ENCODE measurements at regions not wholly inside any gene's neighbourhood (a gene's known extent, or its start where the extent isn't known, plus 50 kb on each side); places are given as distances from the start of the nearest gene placed in this dataset.

- no peak for DNase-seq (ENCODE audit: low read depth)
- TF ChIP-seq, protein P1, sequence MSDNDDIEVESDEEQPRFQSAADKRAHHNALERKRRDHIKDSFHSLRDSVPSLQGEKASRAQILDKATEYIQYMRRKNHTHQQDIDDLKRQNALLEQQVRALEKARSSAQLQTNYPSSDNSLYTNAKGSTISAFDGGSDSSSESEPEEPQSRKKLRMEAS (IDR thresholded peaks at IDR 0.05; ENCODE audit: low read depth, low read length) = no peak
- TF ChIP-seq MYC (IDR thresholded peaks at IDR 0.05; ENCODE audit: low read depth, low read length) = no peak
- TF ChIP-seq POLR2A (IDR thresholded peaks at IDR 0.05; ENCODE audit: extremely low read depth, insufficient read length) = no peak
- no peak for TF ChIP-seq CTCF (IDR thresholded peaks at IDR 0.05; ENCODE audit: low read depth, low read length)
- H3K4me3 ChIP-seq (ENCODE audit: low read depth, low read length) = no peak overlapping the region
These were observed 190.6 kb upstream of the PMEPA1 start for GRCh38 chr20:57900226-57900905.

GRCh38 chr20:57899554-57899953, 189.7 kb upstream of the PMEPA1 start:
- no peak overlapping the region for H3K4me3 ChIP-seq (ENCODE audit: low read depth, low read length)
- no peak for TF ChIP-seq POLR2A (IDR thresholded peaks at IDR 0.05; ENCODE audit: extremely low read depth, insufficient read length)
- no peak for TF ChIP-seq MYC (IDR thresholded peaks at IDR 0.05; ENCODE audit: low read depth, low read length)
- TF ChIP-seq, protein P1 (IDR thresholded peaks at IDR 0.05; ENCODE audit: low read depth, low read length) = no peak
- no peak for TF ChIP-seq CTCF (IDR thresholded peaks at IDR 0.05; ENCODE audit: low read depth, low read length)
- no peak for DNase-seq (ENCODE audit: low read depth)

- H3K4me3 ChIP-seq (ENCODE audit: low read depth, low read length) = no peak overlapping the region
- DNase-seq (ENCODE audit: low read depth) = no peak
- no peak for TF ChIP-seq MYC (IDR thresholded peaks at IDR 0.05; ENCODE audit: low read depth, low read length)
- TF ChIP-seq, protein P1 (IDR thresholded peaks at IDR 0.05; ENCODE audit: low read depth, low read length) = no peak
These were observed 188.5 kb upstream of the PMEPA1 start for GRCh38 chr20:57898332-57898731.

DNA sequence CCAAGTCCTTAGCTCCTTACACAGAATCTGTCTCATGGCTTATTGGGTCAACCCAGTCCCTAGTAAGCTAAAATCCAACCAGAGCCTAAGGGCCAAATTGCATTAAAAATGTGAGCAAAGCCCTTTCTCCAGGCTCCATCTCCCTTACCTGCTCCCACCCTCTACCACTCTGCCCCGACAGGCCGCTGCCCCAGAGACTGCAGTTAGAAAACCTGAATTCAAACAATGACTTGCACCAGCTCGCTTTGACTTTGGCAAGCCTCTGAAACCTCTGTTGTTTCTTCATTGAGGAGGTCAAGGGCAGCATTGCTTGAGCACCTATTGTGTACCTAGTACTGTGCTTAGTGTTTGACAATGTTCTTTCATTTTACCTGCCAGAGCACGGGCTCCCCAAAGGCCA, 188.1 kb upstream of the PMEPA1 start:
- H3K4me3 ChIP-seq (ENCODE audit: low read depth, low read length) = no peak overlapping the region
- TF ChIP-seq, protein P1 (IDR thresholded peaks at IDR 0.05; ENCODE audit: low read depth, low read length) = no peak
- TF ChIP-seq CTCF (IDR thresholded peaks at IDR 0.05; ENCODE audit: low read depth, low read length) (no peak), MYC (IDR thresholded peaks at IDR 0.05; ENCODE audit: low read depth, low read length) (no peak), POLR2A (IDR thresholded peaks at IDR 0.05; ENCODE audit: extremely low read depth, insufficient read length) (no peak)
- no peak for DNase-seq (ENCODE audit: low read depth)

DNA sequence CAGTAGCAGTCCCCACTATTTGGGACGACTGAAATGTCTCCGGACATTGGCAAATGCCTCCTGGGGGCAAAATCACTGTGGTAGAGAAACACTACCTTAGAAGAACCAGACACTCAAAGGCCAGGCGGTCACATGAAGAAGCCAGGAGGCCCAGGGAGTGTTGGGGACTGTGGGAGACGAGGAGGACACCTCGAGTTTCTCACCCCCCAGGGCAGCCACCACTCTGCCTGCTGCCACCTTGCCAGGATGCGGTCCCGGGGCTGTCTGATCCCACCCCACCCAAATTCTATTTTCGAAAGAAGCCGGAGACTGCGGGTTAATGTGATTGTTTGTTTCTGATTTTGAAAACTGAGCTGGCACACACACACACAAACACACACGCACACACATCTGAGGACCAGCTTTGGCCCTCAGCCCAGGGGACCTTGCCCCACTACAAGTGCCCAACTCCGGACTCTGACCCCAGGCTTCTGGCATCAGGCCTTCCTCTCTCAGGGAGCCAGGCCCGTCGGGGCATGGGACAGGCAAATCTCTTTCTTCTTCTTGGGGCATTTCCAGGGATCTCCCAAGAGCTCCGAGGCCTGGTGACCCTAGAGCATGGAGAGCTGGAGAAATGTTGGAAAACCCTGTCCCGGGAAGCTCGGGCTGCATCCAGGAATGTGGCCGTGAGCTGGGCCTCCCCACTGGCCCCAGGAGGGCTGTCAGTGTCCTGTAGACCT, 187.5 kb upstream of the PMEPA1 start:
- DNase-seq (ENCODE audit: low read depth) = no peak
- H3K4me3 ChIP-seq (ENCODE audit: low read depth, low read length) = no peak overlapping the region
- TF ChIP-seq MYC (IDR thresholded peaks at IDR 0.05; ENCODE audit: low read depth, low read length) (no peak), POLR2A (IDR thresholded peaks at IDR 0.05; ENCODE audit: extremely low read depth, insufficient read length) (no peak), CTCF (IDR thresholded peaks at IDR 0.05; ENCODE audit: low read depth, low read length) (no peak)
- TF ChIP-seq, protein P1 (IDR thresholded peaks at IDR 0.05; ENCODE audit: low read depth, low read length) = no peak

DNA sequence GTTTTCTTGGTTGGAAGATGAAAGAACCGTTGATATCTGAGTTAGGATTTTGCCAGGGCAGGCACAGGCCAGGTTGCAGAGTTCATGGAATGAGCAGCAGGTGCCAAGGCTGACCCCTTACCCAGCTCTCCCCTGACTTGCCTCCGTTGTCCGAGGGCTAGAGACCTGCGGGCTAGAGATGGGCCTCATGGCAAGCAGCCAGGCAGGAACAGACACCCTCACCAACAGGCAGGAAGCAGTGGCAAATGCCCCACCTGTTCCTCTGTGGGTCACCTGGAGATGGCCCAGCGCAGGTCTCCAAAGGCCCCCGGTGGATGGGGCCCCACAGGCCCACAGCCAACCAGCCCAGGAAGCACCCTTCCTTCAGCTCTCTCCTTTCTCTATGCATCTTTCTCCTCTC, 186.7 kb upstream of the PMEPA1 start:
- no peak for DNase-seq (ENCODE audit: low read depth)
- TF ChIP-seq, protein P1 (IDR thresholded peaks at IDR 0.05; ENCODE audit: low read depth, low read length) = no peak
- TF ChIP-seq POLR2A (IDR thresholded peaks at IDR 0.05; ENCODE audit: extremely low read depth, insufficient read length) = no peak
- TF ChIP-seq MYC (IDR thresholded peaks at IDR 0.05; ENCODE audit: low read depth, low read length) = no peak
- no peak for TF ChIP-seq CTCF (IDR thresholded peaks at IDR 0.05; ENCODE audit: low read depth, low read length)
- H3K4me3 ChIP-seq (ENCODE audit: low read depth, low read length) = no peak overlapping the region

Measured in NB4 (cell line).